Loucy (cell line): ENCODE measurements at regions not wholly inside any gene's neighbourhood (a gene's known extent, or its start where the extent isn't known, plus 50 kb on each side); places are given as distances from the start of the nearest gene placed in this dataset.

Source experiments
- H2AFZ ChIP-seq: fragments of 200-600 bp; sonication (generic); 2 replicates; pipeline ENCODE4 v1.6.0; 2016; ENCODE audit warnings: antibody characterized with exemption, mild to moderate bottlenecking, low read length, moderate library complexity
- H3F3A ChIP-seq: fragments of 200-600 bp; 2 replicates; pipeline ENCODE4 v1.6.0; 2016; ENCODE audit warnings: antibody characterized with exemption, low read depth, mild to moderate bottlenecking
- H3K27me3 ChIP-seq: fragments of 200-600 bp; sonication (generic); 2 replicates; pipeline ENCODE4 v1.6.1; 2014; ENCODE audit warnings: low read length, mild to moderate bottlenecking; ENCODE audit not compliant: insufficient read depth, poor library complexity, severe bottlenecking
- H3K36me3 ChIP-seq: fragments of 200-600 bp; sonication (generic); 2 replicates; pipeline ENCODE4 v1.6.1; 2016; ENCODE audit warnings: low read length; ENCODE audit not compliant: insufficient read depth
- H3K4me1 ChIP-seq: fragments of 200-600 bp; sonication (generic); 2 replicates; pipeline ENCODE4 v1.5.1; 2014; ENCODE audit warnings: low read length, mild to moderate bottlenecking; ENCODE audit not compliant: insufficient read depth, poor library complexity, severe bottlenecking
- H3K4me2 ChIP-seq: fragments of 200-600 bp; sonication (generic); 2 replicates; pipeline ENCODE4 v1.6.0; 2014; ENCODE audit warnings: antibody characterized with exemption, low read length, low read depth, mild to moderate bottlenecking; ENCODE audit not compliant: poor library complexity, severe bottlenecking
- H3K4me3 ChIP-seq: fragments of 200-600 bp; sonication (generic); 2 replicates; pipeline ENCODE4 v1.5.1; 2014; ENCODE audit warnings: low read length, mild to moderate bottlenecking, mixed read lengths; ENCODE audit not compliant: poor library complexity, severe bottlenecking
- H3K79me2 ChIP-seq: fragments of 200-600 bp; sonication (generic); 2 replicates; pipeline ENCODE4 v1.6.1; 2014; ENCODE audit warnings: low read length; ENCODE audit not compliant: insufficient read depth
- H3K9ac ChIP-seq: fragments of 200-600 bp; sonication (generic); 2 replicates; pipeline ENCODE4 v1.6.0; 2014; ENCODE audit warnings: mild to moderate bottlenecking, low read depth, low read length, moderate library complexity; ENCODE audit not compliant: poor library complexity, severe bottlenecking
- H3K9me2 ChIP-seq: fragments of 200-600 bp; sonication (generic); replicated peaks from 2 replicates; pipeline ENCODE4 v1.6.1; 2016; ENCODE audit warnings: low read depth, low read length, mixed read lengths
- H3K9me3 ChIP-seq: fragments of 200-600 bp; sonication (generic); 2 replicates; pipeline ENCODE4 v1.6.1; 2014; ENCODE audit warnings: mild to moderate bottlenecking, antibody characterized with exemption, low read length, low read depth; ENCODE audit not compliant: insufficient read depth
- H4K20me1 ChIP-seq: fragments of 200-600 bp; sonication (generic); 2 replicates; pipeline ENCODE4 v1.6.0; 2014; ENCODE audit warnings: antibody characterized with exemption, low read length, mild to moderate bottlenecking; ENCODE audit not compliant: insufficient read depth, poor library complexity, severe bottlenecking
- CTCF ChIP-seq: fragments of 200-600 bp; sonication (generic); conservative IDR thresholded peaks from 2 replicates; pipeline ENCODE4 v1.5.1; 2014; ENCODE audit warnings: mild to moderate bottlenecking, antibody characterized with exemption, low read length
- EZH2phosphoT487 ChIP-seq: fragments of 200-600 bp; IDR thresholded peaks from 2 replicates; pipeline ENCODE4 v1.6.1; 2018; ENCODE audit warnings: antibody characterized with exemption, mild to moderate bottlenecking, moderate library complexity, borderline replicate concordance

DNA sequence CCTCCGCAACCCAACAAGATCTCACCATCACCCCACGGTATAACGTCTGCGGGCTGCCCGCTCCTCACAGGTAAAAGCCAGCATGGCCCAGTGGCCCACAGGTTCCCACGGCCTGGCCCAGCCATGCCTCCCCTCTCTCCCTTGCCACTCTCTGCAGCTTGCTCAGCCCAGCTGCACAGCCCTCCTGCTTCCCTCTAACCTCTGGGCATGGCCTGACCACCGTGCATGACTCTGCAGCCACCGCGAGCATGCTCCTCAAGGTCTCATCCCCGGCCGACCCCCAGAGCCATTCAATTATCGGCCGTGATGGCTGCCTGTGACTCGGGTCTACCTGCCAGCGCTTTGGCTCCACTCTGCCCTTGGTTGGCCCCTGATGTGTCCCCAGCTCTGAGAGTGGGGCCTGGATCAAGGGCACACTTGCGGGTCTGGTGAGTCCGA lies 185.5 kb downstream of the CTTN start:
- H3K79me2 ChIP-seq = no peaks in the 10 kb centered on the region
- H3F3A ChIP-seq = no peaks in the 10 kb centered on the region
- no peaks in the 10 kb centered on the region for H4K20me1 ChIP-seq
- no peak overlapping the region for H2AFZ ChIP-seq
- H3K9ac ChIP-seq = no peak overlapping the region
- TF ChIP-seq EZH2phosphoT487 (no peak), CTCF (no peak)
- no peaks in the 10 kb centered on the region for H3K27me3 ChIP-seq
- H3K9me3 ChIP-seq = peaks cover 17% of the 10 kb centered on the region
- H3K4me3 ChIP-seq = no peak overlapping the region
- no peak overlapping the region for H3K4me2 ChIP-seq
- H3K9me2 ChIP-seq = no peaks in the 10 kb centered on the region
- H3K36me3 ChIP-seq = no peaks in the 10 kb centered on the region
- no peaks in the 10 kb centered on the region for H3K4me1 ChIP-seq

- H3K9ac ChIP-seq = no peak overlapping the region
- no peak overlapping the region for H3K4me3 ChIP-seq
- no peaks in the 10 kb centered on the region for H3F3A ChIP-seq
- no peaks in the 10 kb centered on the region for H3K36me3 ChIP-seq
- H3K9me2 ChIP-seq = no peaks in the 10 kb centered on the region
- no peaks in the 10 kb centered on the region for H3K27me3 ChIP-seq
- peaks cover 17% of the 10 kb centered on the region for H3K9me3 ChIP-seq
- no peaks in the 10 kb centered on the region for H4K20me1 ChIP-seq
- TF ChIP-seq EZH2phosphoT487 (no peak), CTCF (no peak)
- H3K4me1 ChIP-seq = no peaks in the 10 kb centered on the region
- no peaks in the 10 kb centered on the region for H3K79me2 ChIP-seq
- H3K4me2 ChIP-seq = no peak overlapping the region
- no peak overlapping the region for H2AFZ ChIP-seq
Measured at GRCh38 chr11:70584498-70585235, 186.3 kb downstream of the CTTN start.

- H3K9me3 ChIP-seq = peaks cover 12% of the 10 kb centered on the region; the same call in 1 of the 2 replicates
- no peak overlapping the region for H2AFZ ChIP-seq
- TF ChIP-seq EZH2phosphoT487 (no peak), CTCF (no peak)
Measured at GRCh38 chr11:70585236-70585545, 186.9 kb downstream of the CTTN start.

More at GRCh38 chr11:70585236-70585545, 186.9 kb downstream of the CTTN start:
- Histone ChIP-seq H3K36me3 (no peaks in the 10 kb centered on the region), H3K27me3 (no peaks in the 10 kb centered on the region), H3K9ac (no peak overlapping the region), H3K9me2 (no peaks in the 10 kb centered on the region), H4K20me1 (no peaks in the 10 kb centered on the region), H3F3A (no peaks in the 10 kb centered on the region), H3K4me1 (no peaks in the 10 kb centered on the region), H3K4me3 (no peak overlapping the region), H3K79me2 (no peaks in the 10 kb centered on the region), H3K4me2 (no peak overlapping the region)
